ENCODE measurements at regions not wholly inside any gene's neighbourhood (a gene's known extent, or its start where the extent isn't known, plus 50 kb on each side); places are given as distances from the start of the nearest gene placed in this dataset.
"Not testable (repeated sequence)": the region's sequence is repeated elsewhere in the genome, so short reads cannot be mapped to it uniquely, and the experiment has no call there.

DNA sequence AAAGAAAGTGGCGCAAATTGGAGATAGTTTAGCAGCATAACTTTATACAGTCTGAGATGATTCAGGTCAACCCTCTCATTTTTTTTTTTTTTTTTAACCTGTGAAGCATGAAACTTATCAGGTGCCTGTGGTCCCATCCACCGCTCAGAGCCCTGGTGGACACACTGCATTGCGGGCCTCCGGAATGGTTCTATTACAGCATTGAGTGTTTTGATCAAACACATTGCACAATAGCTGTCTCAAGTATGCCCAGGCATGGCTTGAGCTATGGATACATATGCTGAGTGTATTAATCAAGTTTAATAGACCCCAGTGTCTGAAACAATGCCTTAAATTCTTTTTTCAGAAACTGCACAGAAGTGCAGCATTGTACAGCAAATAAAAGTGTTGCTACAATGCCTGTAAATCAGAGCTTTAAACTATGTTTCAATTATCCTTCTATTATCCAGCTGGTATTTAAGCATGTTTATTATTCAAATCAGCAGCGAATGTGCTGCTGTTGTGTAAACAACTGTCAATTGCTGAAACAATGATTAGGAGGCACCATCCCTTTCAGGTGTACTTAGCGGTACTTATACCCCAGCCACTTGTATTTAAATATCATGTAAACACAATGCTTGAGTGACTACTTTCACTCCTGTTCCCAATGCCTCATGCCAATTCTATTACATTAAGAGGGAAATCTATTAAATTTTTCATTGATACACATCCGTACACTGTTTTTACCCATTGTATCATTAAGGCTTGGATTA lies 456.6 kb downstream of the RPS6KC1 start:
- no peak for DNase-seq (ENCODE audit: low read depth)
- H3K4me3 ChIP-seq (ENCODE audit: low read length) = no peak overlapping the region
- TF ChIP-seq, protein P1, sequence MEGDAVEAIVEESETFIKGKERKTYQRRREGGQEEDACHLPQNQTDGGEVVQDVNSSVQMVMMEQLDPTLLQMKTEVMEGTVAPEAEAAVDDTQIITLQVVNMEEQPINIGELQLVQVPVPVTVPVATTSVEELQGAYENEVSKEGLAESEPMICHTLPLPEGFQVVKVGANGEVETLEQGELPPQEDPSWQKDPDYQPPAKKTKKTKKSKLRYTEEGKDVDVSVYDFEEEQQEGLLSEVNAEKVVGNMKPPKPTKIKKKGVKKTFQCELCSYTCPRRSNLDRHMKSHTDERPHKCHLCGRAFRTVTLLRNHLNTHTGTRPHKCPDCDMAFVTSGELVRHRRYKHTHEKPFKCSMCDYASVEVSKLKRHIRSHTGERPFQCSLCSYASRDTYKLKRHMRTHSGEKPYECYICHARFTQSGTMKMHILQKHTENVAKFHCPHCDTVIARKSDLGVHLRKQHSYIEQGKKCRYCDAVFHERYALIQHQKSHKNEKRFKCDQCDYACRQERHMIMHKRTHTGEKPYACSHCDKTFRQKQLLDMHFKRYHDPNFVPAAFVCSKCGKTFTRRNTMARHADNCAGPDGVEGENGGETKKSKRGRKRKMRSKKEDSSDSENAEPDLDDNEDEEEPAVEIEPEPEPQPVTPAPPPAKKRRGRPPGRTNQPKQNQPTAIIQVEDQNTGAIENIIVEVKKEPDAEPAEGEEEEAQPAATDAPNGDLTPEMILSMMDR (conservative IDR thresholded peaks at IDR 0.05; ENCODE audit: low read depth, low read length) = no peak

DNA sequence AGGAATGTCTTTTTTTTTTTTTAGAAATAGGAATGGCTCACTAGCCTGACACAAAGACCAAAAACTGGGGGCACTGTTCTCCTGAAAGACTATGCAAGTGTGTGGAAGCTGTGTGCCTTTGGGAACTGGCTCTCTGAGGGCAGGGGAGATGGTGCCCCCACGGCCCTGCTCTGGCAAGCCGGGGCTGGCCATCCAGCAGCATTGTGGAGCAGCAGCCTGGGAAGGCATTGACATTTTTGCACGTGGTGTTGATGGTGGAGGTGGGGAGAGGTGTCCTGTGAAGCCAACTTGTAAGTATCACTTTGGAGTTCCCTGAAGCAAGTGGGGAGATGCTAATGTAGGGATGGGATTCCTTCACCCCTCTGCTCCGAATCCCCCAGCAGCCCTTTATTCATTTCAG lies 460.1 kb downstream of the RPS6KC1 start:
- no peak for DNase-seq (ENCODE audit: low read depth)
- no peak overlapping the region for H3K4me3 ChIP-seq (ENCODE audit: low read length)
- TF ChIP-seq, protein P1 (conservative IDR thresholded peaks at IDR 0.05; ENCODE audit: low read depth, low read length) = no peak

DNA sequence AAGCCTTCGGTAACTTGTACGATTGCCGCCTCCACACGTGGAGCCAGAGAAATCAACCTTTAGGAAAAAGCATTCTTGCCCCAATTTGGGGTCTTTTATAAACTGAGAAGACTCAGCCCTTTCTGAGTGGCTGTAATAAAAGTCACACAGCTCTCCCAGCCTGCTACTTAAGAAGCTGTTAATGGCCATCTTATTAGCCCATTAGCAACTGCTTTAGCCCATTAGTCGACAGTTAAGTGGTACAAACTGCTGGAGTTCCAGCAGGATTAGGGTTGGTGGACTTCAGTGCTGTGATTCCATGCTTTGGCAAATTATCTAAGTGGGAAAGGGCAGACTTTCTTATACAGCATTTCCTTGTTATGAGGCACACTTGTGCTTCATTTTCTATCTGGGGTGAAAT lies 461.3 kb downstream of the RPS6KC1 start:
- no peak for DNase-seq (ENCODE audit: low read depth)
- no peak overlapping the region for H3K4me3 ChIP-seq (ENCODE audit: low read length)
- TF ChIP-seq, protein P1 (conservative IDR thresholded peaks at IDR 0.05; ENCODE audit: low read depth, low read length) = no peak

DNA sequence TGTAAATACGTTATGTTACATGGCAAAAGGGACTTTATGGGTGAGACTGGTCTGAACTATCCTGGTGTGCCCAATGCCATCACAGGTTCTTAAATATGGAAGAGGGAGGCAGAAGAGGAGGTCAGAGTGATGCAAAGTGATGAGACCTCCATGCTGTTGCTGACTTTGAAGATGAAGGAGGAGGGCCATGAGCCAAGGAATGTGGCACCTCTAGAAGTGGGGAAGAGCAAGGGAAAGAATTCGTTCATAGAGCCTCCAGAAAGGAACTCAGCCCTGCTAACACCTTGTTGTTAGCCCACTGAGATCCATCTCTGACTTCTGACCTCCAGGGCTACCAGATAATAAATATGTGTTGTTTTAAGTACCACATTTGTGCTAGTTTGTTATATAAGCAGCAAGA lies 462.0 kb downstream of the RPS6KC1 start:
- TF ChIP-seq, protein P1 (conservative IDR thresholded peaks at IDR 0.05; ENCODE audit: low read depth, low read length) = no peak
- H3K4me3 ChIP-seq (ENCODE audit: low read length) = no peak overlapping the region
- DNase-seq (ENCODE audit: low read depth) = no peak

DNA sequence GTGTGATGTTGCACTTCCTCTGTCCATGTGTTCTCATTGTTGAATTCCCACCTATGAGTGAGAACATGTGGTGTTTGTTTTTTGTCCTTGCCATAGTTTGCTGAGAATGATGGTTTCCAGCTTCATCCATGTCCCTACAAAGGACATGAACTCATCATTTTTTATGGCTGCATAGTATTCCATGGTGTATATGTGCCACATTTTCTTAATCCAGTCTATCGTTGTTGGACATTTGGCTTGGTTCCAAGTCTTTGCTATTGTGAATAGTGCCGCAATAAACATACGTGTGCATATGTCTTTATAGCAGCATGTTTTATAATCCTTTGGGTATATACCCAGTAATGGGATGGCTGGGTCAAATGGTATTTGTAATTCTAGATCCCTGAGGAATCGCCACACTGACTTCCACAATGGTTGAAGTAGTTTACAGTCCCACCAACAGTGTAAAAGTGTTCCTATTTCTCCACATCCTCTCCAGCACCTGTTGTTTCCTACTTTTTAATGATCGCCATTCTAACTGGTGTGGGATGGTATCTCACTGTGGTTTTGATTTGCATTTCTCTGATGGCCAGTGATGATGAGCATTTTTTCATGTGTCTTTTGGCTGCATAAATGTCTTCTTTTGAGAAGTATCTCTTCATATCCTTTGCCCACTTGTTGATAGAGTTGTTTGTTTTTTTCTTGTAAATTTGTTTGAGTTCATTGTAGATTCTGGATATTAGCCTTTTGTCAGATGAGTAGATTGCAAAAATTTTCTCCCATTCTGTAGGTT lies 463.6 kb downstream of the RPS6KC1 start:
- not testable (repeated sequence) for H3K4me3 ChIP-seq (ENCODE audit: low read length); DNase-seq (ENCODE audit: low read depth)

DNA sequence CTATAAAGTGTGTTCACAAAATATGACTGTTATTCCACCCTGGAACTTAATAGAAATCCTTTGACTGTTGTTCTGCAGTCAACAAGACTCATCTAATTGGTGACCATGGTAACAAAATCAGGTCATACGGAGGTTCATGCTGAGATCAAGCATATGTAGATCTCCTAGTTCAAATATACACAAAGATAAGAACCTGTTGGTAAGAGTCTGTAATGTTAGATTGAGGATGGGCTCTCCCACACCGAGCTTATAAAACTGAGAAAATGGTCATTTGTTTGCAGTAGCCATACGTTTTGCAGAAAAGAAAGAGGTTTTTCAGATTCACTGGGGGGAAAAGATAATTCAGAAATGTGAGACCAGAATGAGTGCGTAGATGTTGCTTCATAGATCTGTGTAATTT lies 468.1 kb downstream of the RPS6KC1 start:
- H3K4me3 ChIP-seq (ENCODE audit: low read length) = no peak overlapping the region
- DNase-seq (ENCODE audit: low read depth) = no peak
- TF ChIP-seq, protein P1 (conservative IDR thresholded peaks at IDR 0.05; ENCODE audit: low read depth, low read length) = no peak

DNA sequence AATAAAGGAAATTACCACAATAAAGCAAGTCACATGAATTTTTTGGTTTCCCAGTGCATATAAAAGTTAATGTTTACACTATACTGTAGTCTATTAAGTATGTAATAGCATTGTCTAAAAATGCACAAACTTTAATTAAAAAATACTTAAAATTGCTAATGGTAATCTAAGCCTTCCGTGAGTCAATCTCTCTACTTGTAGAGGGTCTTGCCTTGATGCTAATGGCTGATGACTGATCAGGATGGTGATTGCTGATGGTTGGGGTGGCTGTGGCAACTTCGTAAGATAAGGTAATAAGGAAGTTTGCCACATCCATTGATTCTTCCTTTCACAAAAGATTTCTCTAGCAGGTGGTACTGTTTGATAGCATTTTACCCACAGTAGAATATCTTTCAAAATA lies 466.6 kb upstream of the PROX1 start:
- TF ChIP-seq, protein P1 (conservative IDR thresholded peaks at IDR 0.05; ENCODE audit: low read depth, low read length) = no peak
- DNase-seq (ENCODE audit: low read depth) = no peak
- no peak overlapping the region for H3K4me3 ChIP-seq (ENCODE audit: low read length)

All from retinal pigment epithelial cell (primary cell).